ENCODE measurements at regions not wholly inside any gene's neighbourhood (a gene's known extent, or its start where the extent isn't known, plus 50 kb on each side); places are given as distances from the start of the nearest gene placed in this dataset.

- Histone ChIP-seq H3K4me1 (ENCODE audit: control insufficient read depth, insufficient read depth, low read length) (no peaks in the 10 kb centered on the region), H3K9ac (ENCODE audit: low read depth, low read length) (no peak overlapping the region), H3K4me3 (ENCODE audit: low read depth, low read length) (no peak overlapping the region), H3K9me3 (ENCODE audit: control insufficient read depth, insufficient read depth, low read length) (no peaks in the 10 kb centered on the region), H3K27me3 (ENCODE audit: control insufficient read depth, insufficient read depth, low read length) (peaks cover 4% of the 10 kb centered on the region), H3K36me3 (ENCODE audit: control insufficient read depth, insufficient read depth, low read length) (no peaks in the 10 kb centered on the region)
Observed at GRCh38 chr14:101189266-101189665, 285.7 kb upstream of the RTL1 start.

GRCh38 chr14:101189962-101190560 is 286.5 kb upstream of the RTL1 start:
- Histone ChIP-seq H3K27me3 (ENCODE audit: control insufficient read depth, insufficient read depth, low read length) (peaks cover 4% of the 10 kb centered on the region), H3K9ac (ENCODE audit: low read depth, low read length) (no peak overlapping the region), H3K9me3 (ENCODE audit: control insufficient read depth, insufficient read depth, low read length) (no peaks in the 10 kb centered on the region), H3K36me3 (ENCODE audit: control insufficient read depth, insufficient read depth, low read length) (no peaks in the 10 kb centered on the region), H3K4me3 (ENCODE audit: low read depth, low read length) (no peak overlapping the region), H3K4me1 (ENCODE audit: control insufficient read depth, insufficient read depth, low read length) (no peaks in the 10 kb centered on the region)

GRCh38 chr14:101191101-101191720 is 287.7 kb upstream of the RTL1 start:
- H3K27me3 ChIP-seq (ENCODE audit: control insufficient read depth, insufficient read depth, low read length) = peaks cover 4% of the 10 kb centered on the region

GRCh38 chr14:101191721-101192660 is 288.5 kb upstream of the RTL1 start:
- no peaks in the 10 kb centered on the region for H3K36me3 ChIP-seq (ENCODE audit: control insufficient read depth, insufficient read depth, low read length)
- H3K9ac ChIP-seq (ENCODE audit: low read depth, low read length) = no peak overlapping the region
- H3K9me3 ChIP-seq (ENCODE audit: control insufficient read depth, insufficient read depth, low read length) = no peaks in the 10 kb centered on the region
- no peak overlapping the region for H3K4me3 ChIP-seq (ENCODE audit: low read depth, low read length)
- H3K4me1 ChIP-seq (ENCODE audit: control insufficient read depth, insufficient read depth, low read length) = no peaks in the 10 kb centered on the region
- H3K27me3 ChIP-seq (ENCODE audit: control insufficient read depth, insufficient read depth, low read length) = peaks cover 4% of the 10 kb centered on the region

More at GRCh38 chr14:101191101-101191720, 287.7 kb upstream of the RTL1 start:
- Histone ChIP-seq H3K9ac (ENCODE audit: low read depth, low read length) (no peak overlapping the region), H3K9me3 (ENCODE audit: control insufficient read depth, insufficient read depth, low read length) (no peaks in the 10 kb centered on the region), H3K36me3 (ENCODE audit: control insufficient read depth, insufficient read depth, low read length) (no peaks in the 10 kb centered on the region), H3K4me1 (ENCODE audit: control insufficient read depth, insufficient read depth, low read length) (no peaks in the 10 kb centered on the region), H3K4me3 (ENCODE audit: low read depth, low read length) (no peak overlapping the region)

GRCh38 chr14:101192661-101193000 is 289.1 kb upstream of the RTL1 start:
- no peak overlapping the region for H3K9ac ChIP-seq (ENCODE audit: low read depth, low read length)
- no peak overlapping the region for H3K4me3 ChIP-seq (ENCODE audit: low read depth, low read length)
- no peaks in the 10 kb centered on the region for H3K36me3 ChIP-seq (ENCODE audit: control insufficient read depth, insufficient read depth, low read length)
- H3K9me3 ChIP-seq (ENCODE audit: control insufficient read depth, insufficient read depth, low read length) = no peaks in the 10 kb centered on the region
- no peaks in the 10 kb centered on the region for H3K4me1 ChIP-seq (ENCODE audit: control insufficient read depth, insufficient read depth, low read length)
- peaks cover 4% of the 10 kb centered on the region for H3K27me3 ChIP-seq (ENCODE audit: control insufficient read depth, insufficient read depth, low read length)

- no peaks in the 10 kb centered on the region for H3K36me3 ChIP-seq (ENCODE audit: control insufficient read depth, insufficient read depth, low read length)
- no peaks in the 10 kb centered on the region for H3K4me1 ChIP-seq (ENCODE audit: control insufficient read depth, insufficient read depth, low read length)
- H3K9ac ChIP-seq (ENCODE audit: low read depth, low read length) = no peak overlapping the region
- H3K4me3 ChIP-seq (ENCODE audit: low read depth, low read length) = no peak overlapping the region
- no peaks in the 10 kb centered on the region for H3K9me3 ChIP-seq (ENCODE audit: control insufficient read depth, insufficient read depth, low read length)
- H3K27me3 ChIP-seq (ENCODE audit: control insufficient read depth, insufficient read depth, low read length) = peaks cover 4% of the 10 kb centered on the region
Observed at GRCh38 chr14:101193106-101193844, 289.8 kb upstream of the RTL1 start.

GRCh38 chr14:101193845-101194372 is 290.4 kb upstream of the RTL1 start:
- Histone ChIP-seq H3K4me1 (ENCODE audit: control insufficient read depth, insufficient read depth, low read length) (no peaks in the 10 kb centered on the region), H3K9ac (ENCODE audit: low read depth, low read length) (no peak overlapping the region), H3K36me3 (ENCODE audit: control insufficient read depth, insufficient read depth, low read length) (no peaks in the 10 kb centered on the region), H3K4me3 (ENCODE audit: low read depth, low read length) (no peak overlapping the region), H3K9me3 (ENCODE audit: control insufficient read depth, insufficient read depth, low read length) (no peaks in the 10 kb centered on the region), H3K27me3 (ENCODE audit: control insufficient read depth, insufficient read depth, low read length) (peaks cover 4% of the 10 kb centered on the region)

- Histone ChIP-seq H3K4me3 (ENCODE audit: low read depth, low read length) (no peak overlapping the region), H3K9me3 (ENCODE audit: control insufficient read depth, insufficient read depth, low read length) (no peaks in the 10 kb centered on the region), H3K27me3 (ENCODE audit: control insufficient read depth, insufficient read depth, low read length) (peaks cover 4% of the 10 kb centered on the region), H3K36me3 (ENCODE audit: control insufficient read depth, insufficient read depth, low read length) (no peaks in the 10 kb centered on the region), H3K4me1 (ENCODE audit: control insufficient read depth, insufficient read depth, low read length) (no peaks in the 10 kb centered on the region), H3K9ac (ENCODE audit: low read depth, low read length) (no peak overlapping the region)
Observed at GRCh38 chr14:101194373-101195308, 291.1 kb upstream of the RTL1 start.

GRCh38 chr14:101195309-101195901 is 291.9 kb upstream of the RTL1 start:
- H3K4me3 ChIP-seq (ENCODE audit: low read depth, low read length) = no peak overlapping the region
- no peaks in the 10 kb centered on the region for H3K4me1 ChIP-seq (ENCODE audit: control insufficient read depth, insufficient read depth, low read length)
- no peak overlapping the region for H3K9ac ChIP-seq (ENCODE audit: low read depth, low read length)
- H3K36me3 ChIP-seq (ENCODE audit: control insufficient read depth, insufficient read depth, low read length) = no peaks in the 10 kb centered on the region
- H3K9me3 ChIP-seq (ENCODE audit: control insufficient read depth, insufficient read depth, low read length) = no peaks in the 10 kb centered on the region
- peaks cover 4% of the 10 kb centered on the region for H3K27me3 ChIP-seq (ENCODE audit: control insufficient read depth, insufficient read depth, low read length)

- H3K36me3 ChIP-seq (ENCODE audit: control insufficient read depth, insufficient read depth, low read length) = no peaks in the 10 kb centered on the region
- peaks cover 4% of the 10 kb centered on the region for H3K27me3 ChIP-seq (ENCODE audit: control insufficient read depth, insufficient read depth, low read length)
- no peaks in the 10 kb centered on the region for H3K4me1 ChIP-seq (ENCODE audit: control insufficient read depth, insufficient read depth, low read length)
- no peak overlapping the region for H3K4me3 ChIP-seq (ENCODE audit: low read depth, low read length)
- H3K9me3 ChIP-seq (ENCODE audit: control insufficient read depth, insufficient read depth, low read length) = no peaks in the 10 kb centered on the region
- H3K9ac ChIP-seq (ENCODE audit: low read depth, low read length) = no peak overlapping the region
Observed at GRCh38 chr14:101196051-101196712, 292.7 kb upstream of the RTL1 start.

Measured in iPS-15b (cell line).